Midbrain (tissue), 1 donor: ENCODE measurements at regions not wholly inside any gene's neighbourhood (a gene's known extent, or its start where the extent isn't known, plus 50 kb on each side); places are given as distances from the start of the nearest gene placed in this dataset.
"Not testable (repeated sequence)": the region's sequence is repeated elsewhere in the genome, so short reads cannot be mapped to it uniquely, and the experiment has no call there.

Source experiments
- DNase-seq: peaks from one replicate; lab custom pipeline; 2025; lab: John Stamatoyannopoulos, UW

GRCh38 chr5:145574889-145575573 lies 260.1 kb downstream of the PRELID2 start:
- DNase-seq: no peak

GRCh38 chr5:145568581-145568980 lies 266.6 kb downstream of the PRELID2 start:
- no peak for DNase-seq

GRCh38 chr5:145562931-145563330 lies 272.2 kb downstream of the PRELID2 start:
- no peak for DNase-seq

- DNase-seq: no peak
Observed at GRCh38 chr5:145558288-145558687, 276.9 kb downstream of the PRELID2 start.

- no peak for DNase-seq
Observed at GRCh38 chr5:145557345-145557744, 277.8 kb downstream of the PRELID2 start.

GRCh38 chr5:145554399-145554798 lies 280.7 kb downstream of the PRELID2 start:
- DNase-seq: peak; percentile 7

GRCh38 chr5:145553177-145553576 lies 282.0 kb downstream of the PRELID2 start:
- DNase-seq: no peak

GRCh38 chr5:145551714-145552113 lies 283.4 kb downstream of the PRELID2 start:
- DNase-seq: no peak

GRCh38 chr5:145548097-145548496 lies 287.0 kb downstream of the PRELID2 start:
- DNase-seq: no peak

- no peak for DNase-seq
Observed at GRCh38 chr5:145544401-145544800, 290.7 kb downstream of the PRELID2 start.

GRCh38 chr5:145543968-145544367 lies 291.2 kb downstream of the PRELID2 start:
- DNase-seq: no peak

- DNase-seq: no peak
Observed at GRCh38 chr5:145540375-145540774, 294.8 kb downstream of the PRELID2 start.

GRCh38 chr5:145539201-145539600 lies 295.9 kb downstream of the PRELID2 start:
- DNase-seq: no peak

- DNase-seq: no peak
Observed at GRCh38 chr5:145536133-145536532, 299.0 kb downstream of the PRELID2 start.

- DNase-seq: no peak
Observed at GRCh38 chr5:145531038-145531734, 304.0 kb downstream of the PRELID2 start.

GRCh38 chr5:145521523-145521922 lies 313.6 kb downstream of the PRELID2 start:
- no peak for DNase-seq

- no peak for DNase-seq
Observed at GRCh38 chr5:145521066-145521465, 314.1 kb downstream of the PRELID2 start.

- no peak for DNase-seq
Observed at GRCh38 chr5:145520335-145520734, 314.8 kb downstream of the PRELID2 start.

GRCh38 chr5:145517588-145517987 lies 317.6 kb downstream of the PRELID2 start:
- DNase-seq: not testable (repeated sequence)

- no peak for DNase-seq
Observed at GRCh38 chr5:145511351-145511750, 323.8 kb downstream of the PRELID2 start.

- DNase-seq: no peak
Observed at GRCh38 chr5:145510769-145511168, 324.4 kb downstream of the PRELID2 start.

GRCh38 chr5:145510324-145510723 lies 324.8 kb downstream of the PRELID2 start:
- DNase-seq: no peak

GRCh38 chr5:145509336-145510136 lies 325.6 kb downstream of the PRELID2 start:
- no peak for DNase-seq
